ENCODE measurements at regions not wholly inside any gene's neighbourhood (a gene's known extent, or its start where the extent isn't known, plus 50 kb on each side); places are given as distances from the start of the nearest gene placed in this dataset.
"Not testable (repeated sequence)": the region's sequence is repeated elsewhere in the genome, so short reads cannot be mapped to it uniquely, and the experiment has no call there.

GRCh38 chr9:18299449-18299848 lies 174.5 kb upstream of the ADAMTSL1 start:
- no peak for DNase-seq

- DNase-seq: not testable (repeated sequence)
Observed at GRCh38 chr9:18305167-18305806, 168.7 kb upstream of the ADAMTSL1 start.

GRCh38 chr9:18314316-18314715 lies 159.6 kb upstream of the ADAMTSL1 start:
- DNase-seq: no peak

GRCh38 chr9:18317896-18318295 lies 156.1 kb upstream of the ADAMTSL1 start:
- DNase-seq: no peak

GRCh38 chr9:18319918-18320445 lies 154.0 kb upstream of the ADAMTSL1 start:
- DNase-seq: no peak

DNA sequence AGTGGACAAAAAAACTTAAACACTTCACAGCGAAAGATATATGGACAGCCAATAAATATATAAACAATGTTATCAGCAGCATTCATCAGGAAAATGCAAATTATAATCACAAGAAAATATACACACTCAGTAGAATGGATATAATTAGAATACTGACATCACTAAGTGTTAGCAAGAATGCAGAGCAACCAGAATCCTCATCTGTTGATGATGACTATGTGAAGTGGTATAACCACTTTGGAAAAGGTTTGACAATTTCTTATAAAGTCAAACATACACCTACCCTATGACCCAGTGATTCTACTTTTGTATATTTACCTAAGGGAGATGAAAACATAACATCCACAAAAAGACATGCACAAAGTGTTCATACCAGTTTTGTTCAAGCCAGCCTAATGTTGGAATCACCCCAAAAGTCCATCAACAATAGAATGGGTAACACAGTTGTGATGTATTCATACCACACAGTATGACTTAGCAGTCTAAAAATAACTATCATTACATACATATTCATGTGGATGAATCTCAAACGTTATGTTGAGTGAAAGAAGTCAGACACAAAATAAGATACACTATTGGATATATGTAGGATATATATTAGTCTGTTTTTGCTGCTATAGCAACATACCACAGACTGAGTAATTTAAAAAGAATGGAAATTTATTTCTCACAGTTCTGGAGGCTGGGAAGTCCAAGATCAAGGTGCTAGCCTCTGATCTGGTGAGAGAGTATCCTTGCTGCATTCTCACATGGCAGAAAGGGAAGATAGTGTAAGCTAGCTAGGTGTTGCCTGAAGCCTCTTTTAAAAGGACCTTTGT lies 148.8 kb upstream of the ADAMTSL1 start:
- DNase-seq: no peak

DNA sequence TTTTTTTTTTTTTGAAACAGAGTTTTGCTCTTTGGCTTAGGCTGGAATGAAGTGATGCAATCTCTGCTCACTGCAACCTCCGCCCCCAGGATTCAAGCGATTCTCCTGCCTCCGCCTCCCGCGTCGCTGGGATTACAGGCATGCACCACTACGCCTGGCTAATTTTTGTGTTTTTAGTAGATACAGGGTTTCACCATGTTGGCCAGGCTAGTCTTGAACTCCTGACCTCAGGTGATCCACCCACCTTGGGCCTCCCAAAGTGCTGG lies 148.3 kb upstream of the ADAMTSL1 start:
- DNase-seq: not testable (repeated sequence)

DNA sequence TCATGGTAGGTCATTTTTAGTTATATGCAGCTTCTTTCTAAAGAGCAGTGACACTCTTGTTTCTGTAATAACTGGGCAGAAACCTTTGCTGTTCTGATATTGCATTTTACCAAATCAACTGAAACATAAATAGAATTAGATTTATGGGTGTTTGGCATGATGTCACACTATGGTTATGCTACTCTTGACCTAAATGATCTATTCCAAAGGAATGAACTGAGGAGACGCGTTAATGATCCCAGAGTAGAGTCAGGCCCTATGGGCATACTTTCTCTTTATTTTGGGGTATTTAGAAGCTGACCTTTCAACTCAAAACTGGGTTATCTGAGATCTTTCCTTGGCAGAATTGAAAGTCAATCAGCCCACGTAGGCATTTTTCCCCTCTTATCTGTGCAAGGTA lies 146.8 kb upstream of the ADAMTSL1 start:
- DNase-seq: no peak

DNA sequence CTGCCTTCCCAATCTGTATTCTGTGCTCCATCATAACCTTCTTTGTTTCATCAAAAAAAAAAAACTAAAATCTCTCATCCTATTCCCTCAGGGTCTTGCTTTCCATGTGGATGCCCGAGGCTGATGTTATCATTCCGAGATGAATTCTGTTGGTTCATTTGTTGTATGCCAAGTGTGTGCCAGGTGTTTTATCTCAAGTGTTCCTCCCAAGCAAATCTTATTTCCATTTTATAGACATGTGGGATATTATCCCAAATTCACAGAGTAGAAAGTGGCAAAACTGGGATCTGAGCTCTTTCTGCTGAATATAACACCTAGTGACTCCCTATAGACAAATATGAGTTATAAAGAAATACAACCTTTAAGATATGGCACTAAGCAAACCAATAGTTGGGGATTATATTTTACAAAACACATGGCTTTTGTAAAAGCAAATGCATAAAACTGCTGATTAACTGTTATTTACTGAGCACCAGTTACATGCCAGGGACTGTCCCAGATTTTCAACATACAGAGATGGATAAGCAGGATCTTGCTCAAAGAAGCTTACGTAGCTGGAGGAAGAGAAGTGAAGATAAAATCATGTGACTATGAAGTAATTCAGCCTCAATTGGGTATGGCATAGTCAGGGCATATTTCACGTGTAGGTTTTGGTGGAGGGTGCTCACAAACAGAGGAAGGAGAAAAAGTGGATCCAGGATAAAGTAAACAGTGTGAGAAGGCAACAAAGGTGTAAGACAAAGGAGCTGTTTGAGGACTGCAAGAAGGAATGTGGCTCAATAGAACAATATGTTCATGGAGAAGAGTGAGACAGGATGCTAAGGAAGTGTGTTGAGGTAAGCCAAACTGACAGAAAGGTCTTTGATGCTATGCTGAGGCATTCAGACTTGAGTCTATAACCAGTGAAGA lies 143.3 kb upstream of the ADAMTSL1 start:
- DNase-seq: no peak

DNA sequence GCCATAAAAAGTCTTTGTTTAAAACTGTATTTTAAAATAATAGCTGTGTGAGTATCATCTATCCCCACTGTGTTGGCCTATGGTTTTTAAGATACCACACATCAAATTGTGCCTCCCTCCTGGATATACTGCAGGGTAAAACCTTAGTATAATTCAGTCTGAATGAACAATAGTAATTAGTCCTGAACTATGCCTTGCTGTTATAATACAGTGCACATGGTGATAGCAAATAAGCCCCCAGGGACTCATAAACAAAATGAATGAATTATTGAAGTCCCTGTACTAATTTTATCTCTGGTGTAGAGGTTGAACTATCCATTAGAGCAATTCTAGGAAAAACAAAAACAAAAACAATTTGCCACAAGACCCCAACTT lies 142.7 kb upstream of the ADAMTSL1 start:
- no peak for DNase-seq

- DNase-seq: no peak
Observed at GRCh38 chr9:18331808-18332209, 142.1 kb upstream of the ADAMTSL1 start.

DNA sequence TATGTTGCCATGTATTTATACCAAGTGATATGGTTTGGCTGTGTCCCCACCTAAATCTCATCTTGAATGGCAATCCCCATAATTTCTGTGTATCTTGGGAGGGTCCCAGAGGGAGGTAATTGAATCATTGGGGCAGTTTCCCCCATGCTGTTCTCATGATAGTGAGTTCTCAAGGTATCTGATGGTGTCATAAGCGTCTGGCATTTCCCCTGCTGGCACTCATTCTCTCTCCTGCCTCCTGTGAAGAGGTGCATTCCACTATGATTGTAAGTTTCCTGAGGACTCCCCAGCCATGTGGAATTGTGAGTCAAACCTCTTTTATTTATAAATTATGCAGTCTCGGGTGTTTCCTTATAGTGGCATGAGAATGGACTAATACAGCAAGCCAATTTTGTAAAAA lies 140.8 kb upstream of the ADAMTSL1 start:
- no peak for DNase-seq

DNA sequence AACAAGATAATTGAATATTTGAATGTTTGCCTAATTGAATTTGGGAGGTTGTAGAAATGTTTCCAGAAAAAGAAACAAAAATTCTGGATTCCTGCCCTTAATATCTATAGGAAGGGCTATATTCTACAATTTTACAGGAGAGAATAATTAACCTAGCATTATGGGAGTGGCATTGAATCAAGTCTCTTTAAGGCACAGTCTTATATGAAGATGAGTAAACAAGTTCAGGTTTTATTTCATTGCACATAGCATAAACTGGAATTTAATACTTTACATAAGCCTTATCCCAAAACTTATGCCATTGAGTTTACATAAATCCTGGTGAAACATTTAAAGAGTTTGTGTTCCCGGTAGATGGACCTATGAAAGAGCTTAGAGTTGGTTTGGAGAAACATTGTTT lies 138.1 kb upstream of the ADAMTSL1 start:
- DNase-seq: no peak

- DNase-seq: no peak
Observed at GRCh38 chr9:18338042-18338441, 135.9 kb upstream of the ADAMTSL1 start.

- no peak for DNase-seq
Observed at GRCh38 chr9:18343784-18344183, 130.2 kb upstream of the ADAMTSL1 start.

GRCh38 chr9:18346745-18347144 lies 127.2 kb upstream of the ADAMTSL1 start:
- no peak for DNase-seq

DNA sequence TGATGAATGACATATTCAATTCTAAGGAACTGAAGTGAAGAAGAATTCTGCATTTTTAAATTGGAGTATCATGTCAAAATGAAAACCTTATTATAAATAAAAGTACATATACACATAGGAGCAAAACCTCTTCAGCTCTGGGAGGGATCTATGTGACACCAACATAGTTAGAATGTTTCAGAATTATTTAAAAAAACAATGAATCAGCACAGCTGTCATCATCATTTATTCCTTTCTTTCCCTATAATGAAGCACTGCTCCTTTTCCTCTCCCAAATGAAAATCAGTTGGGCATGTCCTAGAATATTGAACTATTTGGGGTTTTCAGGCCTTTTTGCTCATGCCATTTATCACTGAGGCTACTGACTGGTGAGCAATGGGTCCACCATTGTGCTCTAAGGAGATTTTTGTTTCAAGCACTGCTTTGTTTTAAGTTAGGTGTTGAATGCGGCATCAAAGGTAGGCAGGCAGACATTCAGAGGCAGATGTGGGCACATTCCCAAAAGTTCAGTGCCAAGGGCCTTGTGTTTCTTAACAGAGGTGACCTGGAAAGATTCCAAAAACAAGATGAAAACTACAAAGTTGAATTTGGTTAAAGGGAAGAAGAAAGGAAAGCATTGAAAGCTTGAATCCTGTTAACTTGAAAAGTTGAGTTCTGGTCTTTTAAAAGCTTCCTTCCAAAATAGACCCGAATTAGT lies 126.4 kb upstream of the ADAMTSL1 start:
- DNase-seq: no peak

DNA sequence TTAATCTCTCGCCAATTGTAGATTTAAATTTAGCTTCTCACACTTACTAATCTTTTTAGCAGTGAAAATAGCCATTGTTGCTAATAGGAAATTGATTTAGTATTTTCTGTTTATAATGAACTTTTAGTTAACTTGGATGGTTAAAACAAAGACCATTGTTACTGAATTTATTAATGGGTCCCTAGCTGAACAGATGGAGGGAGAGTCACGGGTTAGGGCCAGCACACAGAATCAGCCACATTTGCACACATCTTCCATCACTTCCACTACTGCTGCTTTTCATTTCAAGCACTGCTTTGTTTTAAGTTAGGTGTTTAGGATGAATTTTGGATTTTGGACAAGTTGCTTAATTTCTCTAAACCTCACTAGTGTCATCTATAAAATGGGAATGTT lies 125.9 kb upstream of the ADAMTSL1 start:
- no peak for DNase-seq

- DNase-seq: no peak
Observed at GRCh38 chr9:18349530-18349929, 124.4 kb upstream of the ADAMTSL1 start.

DNA sequence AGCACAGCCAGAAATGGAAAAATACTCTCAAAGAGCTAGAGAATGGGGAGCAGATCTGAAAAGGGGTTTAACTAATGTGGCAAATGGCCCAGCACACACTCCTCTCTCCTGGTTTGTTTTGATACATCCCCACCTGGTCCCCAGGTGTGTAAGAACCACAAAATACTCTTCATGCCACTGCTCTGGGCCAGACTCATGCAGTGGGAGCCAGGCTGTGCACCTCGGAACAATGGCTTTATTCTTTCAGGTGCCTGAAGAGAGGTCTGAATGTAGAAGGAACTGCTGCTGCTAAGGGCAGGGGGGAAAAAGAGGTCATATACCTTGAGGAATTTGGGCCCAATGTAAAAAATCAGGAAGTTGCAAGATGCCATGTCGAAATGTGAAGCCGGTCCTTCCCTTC lies 123.9 kb upstream of the ADAMTSL1 start:
- DNase-seq: no peak

DNA sequence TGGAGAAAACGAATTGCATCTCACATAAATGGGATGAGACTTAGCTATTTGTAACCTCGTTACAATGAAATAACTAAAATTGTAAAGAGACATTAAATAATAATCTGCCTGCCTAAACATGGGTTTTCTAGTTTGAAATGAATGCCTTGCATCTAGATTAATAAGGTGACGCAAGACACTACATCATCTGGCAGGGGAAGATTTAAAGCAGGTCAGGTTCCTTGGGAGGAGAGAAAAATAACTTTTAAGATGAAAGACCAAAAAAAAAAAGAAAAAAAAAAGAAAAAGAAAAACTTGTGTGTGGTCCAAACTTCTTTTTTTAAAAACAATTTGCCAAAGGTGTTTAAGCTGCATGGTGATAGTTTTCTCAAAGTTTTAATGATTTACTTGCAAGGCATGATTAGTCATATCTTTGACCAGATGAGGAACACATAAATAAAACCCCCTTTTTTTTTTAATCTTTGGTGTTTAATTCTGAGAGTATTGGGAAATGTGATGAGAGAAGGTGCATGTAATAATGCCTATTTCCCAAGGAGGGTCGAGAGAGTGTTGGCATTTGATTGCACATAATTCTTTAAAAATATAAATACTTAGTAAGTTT lies 122.9 kb upstream of the ADAMTSL1 start:
- DNase-seq: no peak

DNA sequence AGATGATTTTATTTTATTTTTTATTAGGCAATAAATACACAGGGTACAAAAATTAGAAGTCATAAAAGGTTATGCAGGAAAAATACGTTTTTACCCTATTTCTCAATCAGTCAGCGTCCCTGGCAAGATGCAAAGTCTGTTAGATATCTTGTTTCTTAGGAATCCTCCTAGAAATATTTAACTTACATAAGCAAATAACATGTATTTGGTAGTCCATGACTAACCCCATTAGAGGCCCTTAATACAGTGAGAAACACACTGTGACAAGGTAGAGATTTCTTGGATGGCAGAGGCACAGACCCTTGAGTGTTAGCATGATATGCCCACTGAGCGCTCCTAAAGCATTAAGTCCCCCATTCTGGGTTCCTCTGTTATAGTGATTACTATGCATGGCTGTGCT lies 121.2 kb upstream of the ADAMTSL1 start:
- DNase-seq: no peak

GRCh38 chr9:18353473-18353872 lies 120.5 kb upstream of the ADAMTSL1 start:
- no peak for DNase-seq
